Endothelial cell of umbilical vein (primary cell): ENCODE measurements at regions not wholly inside any gene's neighbourhood (a gene's known extent, or its start where the extent isn't known, plus 50 kb on each side); places are given as distances from the start of the nearest gene placed in this dataset.

Experiments
- BruUV-seq: library from RNA; stranded (reverse); fragments of 400-500 nt; replicated peaks from 2 replicates; lab custom pipeline; 2021; lab: Mats Ljungman, UMichigan
- CTCF ChIA-PET: fragments of 300-600, 350-600 bp; sonication (Branson Sonifier 250); formaldehyde crosslinking; loops from one replicate; lab custom pipeline; 2021; ENCODE audit warnings: antibody characterized with exemption, inconsistent platforms; lab: Charles Lee
- POLR2A ChIA-PET: fragments of 300-600, 350-600 bp; sonication (Branson Sonifier 250); formaldehyde crosslinking; loops from one replicate; lab custom pipeline; 2021; ENCODE audit warnings: antibody characterized with exemption, inconsistent platforms; lab: Charles Lee
- DNase-seq: peaks from one replicate; pipeline ENCODE4 v3.0.0-alpha.2; 2011; ENCODE audit warnings: low read depth, low spot score
- FAIRE-seq: peaks from 2 replicates; lab custom pipeline; 2011; peaks lifted over from hg19 to GRCh38; lab: Jason Lieb, UNC
- H2AFZ ChIP-seq: 2 replicates; pipeline ENCODE4 v1.6.0; 2012; ENCODE audit warnings: low read depth, low read length, control low read depth, inconsistent platforms
- H3K27ac ChIP-seq: 2 replicates; pipeline ENCODE4 v1.5.1; 2011; ENCODE audit warnings: low read depth, mild to moderate bottlenecking, control low read depth, low read length, moderate library complexity; ENCODE audit not compliant: insufficient read depth
- H3K27me3 ChIP-seq, 2 experiments: 2 replicates each; pipeline versions ENCODE4 v1.6.0 to v1.6.1; 2011; ENCODE audit warnings: low read length in 2 of 2, mixed read lengths in 1 of 2; ENCODE audit not compliant: control insufficient read depth in 2 of 2, insufficient read depth in 2 of 2
- H3K36me3 ChIP-seq, 2 experiments: 2 replicates in 1 of 2; 3 replicates in 1 of 2; pipeline ENCODE4 v1.5.1; 2011; ENCODE audit warnings: low read length in 2 of 2, mild to moderate bottlenecking in 1 of 2, moderate library complexity in 1 of 2; ENCODE audit not compliant: control insufficient read depth in 2 of 2, insufficient read depth in 2 of 2; ENCODE audit errors: extremely low read depth in 1 of 2
- H3K4me1 ChIP-seq: 3 replicates; pipeline ENCODE4 v1.5.1; 2011; ENCODE audit warnings: mild to moderate bottlenecking, low read length; ENCODE audit not compliant: control insufficient read depth, insufficient read depth; ENCODE audit errors: extremely low read depth
- H3K4me2 ChIP-seq: 2 replicates; pipeline ENCODE4 v1.6.1; 2011; ENCODE audit warnings: low read length, control low read depth, mixed read lengths; ENCODE audit not compliant: insufficient read depth
- H3K4me3 ChIP-seq, 3 experiments: fragments of 200-600 bp in 1 of 3; sonication (generic), shearing (Covaris generic) in 1 of 3; replicated peaks in 1 of 3; 2 replicates each; pipeline ENCODE4 v1.5.1; 2011 to 2016; ENCODE audit warnings: control low read depth in 3 of 3, low read length in 3 of 3, mild to moderate bottlenecking in 2 of 3, inconsistent platforms in 1 of 3, low read depth in 1 of 3, moderate library complexity in 1 of 3; ENCODE audit not compliant: insufficient read depth in 1 of 3
- H3K79me2 ChIP-seq: 2 replicates; pipeline ENCODE4 v1.6.0; 2012; ENCODE audit warnings: low read length, inconsistent platforms; ENCODE audit not compliant: control insufficient read depth, insufficient read depth
- H3K9ac ChIP-seq: replicated peaks from 2 replicates; pipeline ENCODE3; 2011; ENCODE audit warnings: low read length, control low read depth; ENCODE audit not compliant: insufficient read depth; ENCODE audit errors: extremely low read depth
- H3K9me1 ChIP-seq: replicated peaks from 3 replicates; pipeline ENCODE4 v1.6.0; 2011; ENCODE audit warnings: mild to moderate bottlenecking, low read length; ENCODE audit not compliant: control insufficient read depth, insufficient read depth; ENCODE audit errors: extremely low read depth
- H3K9me3 ChIP-seq: replicated peaks from 2 replicates; pipeline ENCODE4 v1.5.1; 2012; ENCODE audit warnings: low read length, inconsistent platforms; ENCODE audit not compliant: control insufficient read depth, insufficient read depth
- H4K20me1 ChIP-seq: replicated peaks from 2 replicates; pipeline ENCODE3; 2011; ENCODE audit warnings: mild to moderate bottlenecking, low read length; ENCODE audit not compliant: control insufficient read depth, insufficient read depth; ENCODE audit errors: extremely low read depth
- EZH2 ChIP-seq: IDR thresholded peaks from 2 replicates; pipeline ENCODE4 v1.6.1; 2012; ENCODE audit warnings: borderline replicate concordance, low read depth, mild to moderate bottlenecking, moderate library complexity, low read length, inconsistent platforms; ENCODE audit not compliant: severe bottlenecking
- FOS ChIP-seq: IDR thresholded peaks from 2 replicates; pipeline ENCODE4 v1.6.1; 2011; ENCODE audit warnings: mild to moderate bottlenecking, low read length, moderate library complexity, borderline replicate concordance; ENCODE audit not compliant: insufficient read depth
- GATA2 ChIP-seq: IDR thresholded peaks from 2 replicates; pipeline ENCODE4 v1.7.0; 2011; ENCODE audit warnings: low read depth, mild to moderate bottlenecking, moderate library complexity, mixed read lengths, low read length; ENCODE audit not compliant: insufficient read length, insufficient read depth
- JUN ChIP-seq: IDR thresholded peaks from 2 replicates; pipeline ENCODE4 v1.6.1; 2011; ENCODE audit warnings: borderline replicate concordance, low read depth; ENCODE audit not compliant: insufficient read length, insufficient read depth
- MYC ChIP-seq: IDR thresholded peaks from one replicate; pipeline ENCODE4 v1.6.1; 2011; ENCODE audit warnings: mild to moderate bottlenecking, low read depth, low read length
- POLR2A ChIP-seq: IDR thresholded peaks from 2 replicates; pipeline ENCODE4 v1.6.1; 2012; ENCODE audit warnings: low read depth, mild to moderate bottlenecking, control low read depth, low read length
- POLR2AphosphoS5 ChIP-seq: IDR thresholded peaks from 2 replicates; pipeline ENCODE4 v1.6.1; 2012; ENCODE audit warnings: low read depth, mild to moderate bottlenecking, control low read depth, low read length, moderate library complexity; ENCODE audit not compliant: insufficient read depth
- dilution Hi-C: fragments of 300-500 bp; cut with MboI; formaldehyde crosslinking; loops from one replicate; pipeline ENCODE4 v1.15.0; 2019; ENCODE audit warnings: low sequenced_read_pairs; ENCODE audit not compliant: extremely low pct_ligation_motif_present
- intact Hi-C: fragments of 100-400 bp; cut with micrococcal nuclease; formaldehyde crosslinking; loops from one replicate; pipeline ENCODE4 v1.10.0; 2022
- TF ChIP-seq, protein P1 (sequence below), 2 donors: IDR thresholded peaks; 1 replicate in 1 of 2; 2 replicates in 1 of 2; pipeline ENCODE4 v1.5.1; 2011; ENCODE audit warnings: low read length in 2 of 2, mild to moderate bottlenecking in 2 of 2, moderate library complexity in 2 of 2, control low read depth in 1 of 2, inconsistent platforms in 1 of 2, low read depth in 1 of 2; ENCODE audit not compliant: insufficient read depth in 1 of 2; ENCODE audit errors: extremely low read depth in 1 of 2
- TF ChIP-seq, protein P2 (sequence below): IDR thresholded peaks from 2 replicates; pipeline ENCODE4 v1.6.1; 2011; ENCODE audit not compliant: insufficient read depth, insufficient read length

- H2AFZ ChIP-seq: no peak overlapping the region
- DNase-seq (no peak), FAIRE-seq (no peak)
- TF ChIP-seq GATA2: no peak
- TF ChIP-seq MYC: no peak
- no peak for TF ChIP-seq FOS
- TF ChIP-seq POLR2A: no peak
- TF ChIP-seq, protein P1, sequence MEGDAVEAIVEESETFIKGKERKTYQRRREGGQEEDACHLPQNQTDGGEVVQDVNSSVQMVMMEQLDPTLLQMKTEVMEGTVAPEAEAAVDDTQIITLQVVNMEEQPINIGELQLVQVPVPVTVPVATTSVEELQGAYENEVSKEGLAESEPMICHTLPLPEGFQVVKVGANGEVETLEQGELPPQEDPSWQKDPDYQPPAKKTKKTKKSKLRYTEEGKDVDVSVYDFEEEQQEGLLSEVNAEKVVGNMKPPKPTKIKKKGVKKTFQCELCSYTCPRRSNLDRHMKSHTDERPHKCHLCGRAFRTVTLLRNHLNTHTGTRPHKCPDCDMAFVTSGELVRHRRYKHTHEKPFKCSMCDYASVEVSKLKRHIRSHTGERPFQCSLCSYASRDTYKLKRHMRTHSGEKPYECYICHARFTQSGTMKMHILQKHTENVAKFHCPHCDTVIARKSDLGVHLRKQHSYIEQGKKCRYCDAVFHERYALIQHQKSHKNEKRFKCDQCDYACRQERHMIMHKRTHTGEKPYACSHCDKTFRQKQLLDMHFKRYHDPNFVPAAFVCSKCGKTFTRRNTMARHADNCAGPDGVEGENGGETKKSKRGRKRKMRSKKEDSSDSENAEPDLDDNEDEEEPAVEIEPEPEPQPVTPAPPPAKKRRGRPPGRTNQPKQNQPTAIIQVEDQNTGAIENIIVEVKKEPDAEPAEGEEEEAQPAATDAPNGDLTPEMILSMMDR (IDR thresholded peaks at IDR 0.05; ENCODE audit: extremely low read depth in 1 of 2, insufficient read depth in 1 of 2, low read depth in 1 of 2, low read length in 2 of 2): no peak
- TF ChIP-seq JUN: no peak
- TF ChIP-seq POLR2AphosphoS5: no peak
- TF ChIP-seq EZH2: no peak
- TF ChIP-seq, protein P2, sequence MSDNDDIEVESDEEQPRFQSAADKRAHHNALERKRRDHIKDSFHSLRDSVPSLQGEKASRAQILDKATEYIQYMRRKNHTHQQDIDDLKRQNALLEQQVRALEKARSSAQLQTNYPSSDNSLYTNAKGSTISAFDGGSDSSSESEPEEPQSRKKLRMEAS: no peak
- ChIA-PET POLR2A (no interaction called here), CTCF (no interaction called here)
- no peak overlapping the region for H3K27ac ChIP-seq
- no peaks in the 10 kb centered on the region for H3K79me2 ChIP-seq
- intact Hi-C loops (no loop called here), dilution Hi-C loops (no loop called here)
- H3K4me2 ChIP-seq: no peak overlapping the region
- no TSS peak for BruUV-seq
- H3K27me3 ChIP-seq: no peaks in the 10 kb centered on the region
- H3K9me3 ChIP-seq: peaks cover 2% of the 10 kb centered on the region
- H3K9ac ChIP-seq: no peak overlapping the region
- no peak overlapping the region for H3K4me3 ChIP-seq
- no peaks in the 10 kb centered on the region for H3K9me1 ChIP-seq
- H3K36me3 ChIP-seq: no peaks in the 10 kb centered on the region
- no peaks in the 10 kb centered on the region for H4K20me1 ChIP-seq
- no peaks in the 10 kb centered on the region for H3K4me1 ChIP-seq
Measured at GRCh38 chr12:72792889-72793288, 520.7 kb downstream of the TRHDE start.
